Mesothelial cell of epicardium (in vitro differentiated cells): ENCODE measurements at regions not wholly inside any gene's neighbourhood (a gene's known extent, or its start where the extent isn't known, plus 50 kb on each side); places are given as distances from the start of the nearest gene placed in this dataset.

Source experiments
- DNase-seq, 2 experiments: peaks; one replicate each; pipeline ENCODE4 v3.0.0; 2021; ENCODE audit warnings: low spot score in 2 of 2; ENCODE audit not compliant: unreplicated experiment in 2 of 2
- H3K27ac Mint-ChIP-seq: 2 replicates; pipeline ENCODE4 v1.8.0; 2021; ENCODE audit warnings: mixed read lengths
- H3K27me3 Mint-ChIP-seq: 2 replicates; pipeline ENCODE4 v1.8.0; 2021; ENCODE audit warnings: low read depth, mixed read lengths
- H3K36me3 Mint-ChIP-seq: 2 replicates; pipeline ENCODE4 v1.8.0; 2021; ENCODE audit warnings: mixed read lengths
- H3K4me1 Mint-ChIP-seq: 2 replicates; pipeline ENCODE4 v1.8.0; 2021; ENCODE audit warnings: mixed read lengths
- H3K4me3 Mint-ChIP-seq: 2 replicates; pipeline ENCODE4 v1.8.0; 2021; ENCODE audit warnings: mild to moderate bottlenecking, moderate library complexity, mixed read lengths
- H3K9me3 Mint-ChIP-seq: 2 replicates; pipeline ENCODE4 v1.8.0; 2021; ENCODE audit warnings: mixed read lengths
- TF ChIP-seq, protein P1 (sequence below): fragments of 200-600 bp; sonication (generic); IDR thresholded peaks from one replicate; pipeline ENCODE4 v1.5.0; 2021; ENCODE audit warnings: antibody characterized with exemption; ENCODE audit not compliant: unreplicated experiment

DNA sequence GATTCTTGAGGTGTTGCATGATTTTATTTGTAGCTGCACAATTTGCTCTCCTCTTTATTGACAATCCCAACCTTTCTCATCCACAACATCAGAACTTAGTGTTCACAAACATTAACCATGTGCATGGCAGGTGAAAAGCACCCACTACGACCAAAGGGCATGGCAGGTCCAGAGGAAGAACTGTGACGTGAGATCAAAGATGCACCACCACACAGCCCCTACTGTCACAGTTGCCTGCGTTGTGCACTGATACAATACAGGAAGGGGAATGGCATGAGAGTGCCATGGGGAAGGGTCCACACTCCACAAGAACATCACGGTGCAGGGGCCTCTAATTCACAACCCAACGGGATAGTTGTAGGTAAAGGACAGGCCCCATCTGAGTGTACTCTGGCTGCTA is 217.1 kb upstream of the PFKP start:
- Mint-ChIP-seq H3K27me3 (peaks cover 20% of the 10 kb centered on the region), H3K36me3 (no peaks in the 10 kb centered on the region), H3K27ac (no peak overlapping the region), H3K4me1 (no peaks in the 10 kb centered on the region), H3K9me3 (no peaks in the 10 kb centered on the region), H3K4me3 (no peak overlapping the region)
- DNase-seq = no peak
- TF ChIP-seq, protein P1, sequence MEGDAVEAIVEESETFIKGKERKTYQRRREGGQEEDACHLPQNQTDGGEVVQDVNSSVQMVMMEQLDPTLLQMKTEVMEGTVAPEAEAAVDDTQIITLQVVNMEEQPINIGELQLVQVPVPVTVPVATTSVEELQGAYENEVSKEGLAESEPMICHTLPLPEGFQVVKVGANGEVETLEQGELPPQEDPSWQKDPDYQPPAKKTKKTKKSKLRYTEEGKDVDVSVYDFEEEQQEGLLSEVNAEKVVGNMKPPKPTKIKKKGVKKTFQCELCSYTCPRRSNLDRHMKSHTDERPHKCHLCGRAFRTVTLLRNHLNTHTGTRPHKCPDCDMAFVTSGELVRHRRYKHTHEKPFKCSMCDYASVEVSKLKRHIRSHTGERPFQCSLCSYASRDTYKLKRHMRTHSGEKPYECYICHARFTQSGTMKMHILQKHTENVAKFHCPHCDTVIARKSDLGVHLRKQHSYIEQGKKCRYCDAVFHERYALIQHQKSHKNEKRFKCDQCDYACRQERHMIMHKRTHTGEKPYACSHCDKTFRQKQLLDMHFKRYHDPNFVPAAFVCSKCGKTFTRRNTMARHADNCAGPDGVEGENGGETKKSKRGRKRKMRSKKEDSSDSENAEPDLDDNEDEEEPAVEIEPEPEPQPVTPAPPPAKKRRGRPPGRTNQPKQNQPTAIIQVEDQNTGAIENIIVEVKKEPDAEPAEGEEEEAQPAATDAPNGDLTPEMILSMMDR = no peak

DNA sequence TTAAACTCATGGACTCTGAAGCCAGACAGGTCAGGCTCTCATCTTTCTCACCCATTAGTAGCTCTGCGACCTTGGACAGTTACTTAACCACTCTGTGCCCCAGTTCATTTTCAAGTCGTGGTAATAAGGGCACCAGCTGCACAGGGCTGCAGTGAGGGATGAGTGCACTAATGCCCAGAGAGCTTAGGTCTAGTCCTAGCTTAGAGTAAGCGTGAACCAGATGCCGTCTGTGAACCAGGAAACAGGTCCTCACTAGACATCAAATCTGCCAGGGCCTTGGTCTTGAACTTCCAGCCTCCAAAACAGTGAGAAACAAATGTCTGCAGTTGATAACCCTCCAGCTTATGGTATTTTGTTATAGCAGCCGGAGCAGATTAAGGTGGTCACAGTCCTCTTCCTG is 222.4 kb upstream of the PFKP start:
- no peaks in the 10 kb centered on the region for H3K9me3 Mint-ChIP-seq
- TF ChIP-seq, protein P1 = no peak
- H3K27ac Mint-ChIP-seq = no peak overlapping the region
- H3K4me1 Mint-ChIP-seq = no peaks in the 10 kb centered on the region
- no peak overlapping the region for H3K4me3 Mint-ChIP-seq
- no peaks in the 10 kb centered on the region for H3K36me3 Mint-ChIP-seq
- DNase-seq = no peak
- peaks cover 31% of the 10 kb centered on the region for H3K27me3 Mint-ChIP-seq

DNA sequence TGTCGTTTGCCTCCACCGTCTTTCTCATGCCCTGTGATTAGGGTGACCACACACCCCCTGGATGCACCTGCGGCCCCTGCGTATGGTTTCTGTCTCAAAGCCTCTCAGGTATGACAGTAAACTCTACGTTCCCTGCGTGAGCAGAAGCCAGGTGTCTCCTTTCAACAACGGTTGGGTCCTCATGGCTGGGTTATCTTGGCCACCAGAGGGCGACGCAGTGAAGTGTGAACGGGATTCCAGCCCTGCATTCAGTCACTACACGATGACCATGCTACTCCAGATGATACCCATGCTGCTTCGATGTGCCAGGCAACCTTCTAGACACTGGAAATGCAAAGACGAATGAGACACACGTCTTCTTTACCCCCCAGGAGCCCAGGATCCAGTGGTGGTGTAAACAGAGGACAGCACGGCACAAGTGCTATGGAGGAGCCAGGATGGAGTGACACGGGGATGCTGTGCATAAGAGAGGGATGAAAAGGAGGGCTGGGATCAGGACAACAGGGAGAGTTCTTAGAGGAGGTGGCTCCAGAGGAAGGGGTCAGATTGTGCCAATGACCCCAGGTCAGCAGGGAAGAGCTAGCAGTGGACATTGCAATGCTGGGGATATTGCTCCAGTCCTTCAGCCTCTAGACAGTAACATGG is 228.1 kb upstream of the PFKP start:
- Mint-ChIP-seq H3K4me3 (no peak overlapping the region), H3K4me1 (peaks cover 6% of the 10 kb centered on the region), H3K36me3 (no peaks in the 10 kb centered on the region), H3K9me3 (no peaks in the 10 kb centered on the region), H3K27me3 (peaks cover 49% of the 10 kb centered on the region), H3K27ac (no peak overlapping the region)
- TF ChIP-seq, protein P1 = peak; percentile 59
- peak in 1 of 2 experiments; percentile 45 for DNase-seq

DNA sequence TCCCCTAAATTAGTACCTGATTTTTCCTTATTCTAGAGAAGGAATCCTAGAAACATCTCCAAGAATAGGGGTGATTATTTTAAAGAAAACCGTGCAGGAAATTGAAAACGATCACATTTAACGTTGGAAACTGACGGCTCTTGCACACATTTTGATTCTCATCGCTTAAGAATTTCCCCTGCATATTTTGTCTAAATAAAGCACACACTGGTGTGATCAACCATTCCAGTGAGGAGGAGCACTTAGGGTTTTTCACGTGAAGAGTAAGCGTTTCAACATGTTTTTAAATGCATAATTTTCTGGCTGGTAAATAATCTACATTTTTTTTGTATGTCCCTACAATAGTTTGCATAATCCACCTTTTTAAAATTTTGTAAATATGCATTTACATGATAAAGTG is 229.7 kb upstream of the PFKP start:
- H3K27me3 Mint-ChIP-seq = peaks cover 51% of the 10 kb centered on the region
- H3K27ac Mint-ChIP-seq = no peak overlapping the region
- H3K4me1 Mint-ChIP-seq = peaks cover 6% of the 10 kb centered on the region
- TF ChIP-seq, protein P1 = no peak
- no peaks in the 10 kb centered on the region for H3K9me3 Mint-ChIP-seq
- no peak for DNase-seq
- H3K36me3 Mint-ChIP-seq = no peaks in the 10 kb centered on the region
- no peak overlapping the region for H3K4me3 Mint-ChIP-seq

DNA sequence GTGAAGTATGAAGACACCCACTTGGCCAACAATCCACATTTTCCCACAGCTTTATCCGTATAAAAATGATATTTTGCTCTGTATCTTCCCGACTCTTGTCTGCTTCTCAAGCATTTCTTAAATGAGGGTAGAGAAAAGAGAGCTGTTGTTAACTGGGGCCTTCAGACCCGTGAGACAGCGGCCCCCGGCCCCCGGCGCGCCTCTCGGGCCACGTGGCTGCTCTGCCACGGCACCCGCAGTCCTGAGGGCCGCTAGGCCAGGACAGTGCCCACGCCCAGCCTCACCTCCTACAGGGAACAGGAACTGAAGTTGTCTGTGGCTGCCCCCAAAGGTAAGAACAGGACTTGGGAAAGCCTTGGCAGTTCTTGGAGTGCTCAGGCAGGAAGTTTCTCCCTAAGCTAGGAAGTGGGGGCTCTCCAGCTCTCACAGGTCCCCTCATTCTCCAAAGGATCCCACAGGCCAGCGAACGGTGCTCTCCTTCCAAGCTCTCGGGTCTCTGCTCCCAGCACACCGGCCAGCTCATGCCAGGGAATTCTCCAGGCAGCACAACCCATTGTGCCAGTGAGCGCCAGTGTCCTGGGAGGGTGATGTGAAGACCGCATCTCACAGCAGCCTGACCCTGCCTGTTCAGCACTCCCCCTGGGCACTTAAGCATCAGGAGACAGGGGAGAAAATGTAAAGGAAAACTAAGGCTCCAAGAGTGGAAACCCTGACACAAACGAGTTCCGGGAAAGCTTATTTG is 230.3 kb upstream of the PFKP start:
- TF ChIP-seq, protein P1 = no peak
- DNase-seq = no peak
- no peak overlapping the region for H3K4me3 Mint-ChIP-seq
- H3K27ac Mint-ChIP-seq = no peak overlapping the region
- peaks cover 49% of the 10 kb centered on the region for H3K27me3 Mint-ChIP-seq
- H3K36me3 Mint-ChIP-seq = no peaks in the 10 kb centered on the region
- H3K4me1 Mint-ChIP-seq = peaks cover 6% of the 10 kb centered on the region
- H3K9me3 Mint-ChIP-seq = no peaks in the 10 kb centered on the region
